ENCODE measurements at regions not wholly inside any gene's neighbourhood (a gene's known extent, or its start where the extent isn't known, plus 50 kb on each side); places are given as distances from the start of the nearest gene placed in this dataset.

- TF ChIP-seq YY1 (IDR thresholded peaks at IDR 0.05) (no peak), RXRA (IDR thresholded peaks at IDR 0.05) (no peak), FOXA1 (IDR thresholded peaks at IDR 0.05) (no peak), JUND (IDR thresholded peaks at IDR 0.05) (no peak), GABPA (IDR thresholded peaks at IDR 0.05 in 1 of 2, conservative IDR thresholded peaks at IDR 0.05 in 1 of 2) (no peak), HNF4A (conservative IDR thresholded peaks at IDR 0.05) (no peak), ATF3 (IDR thresholded peaks at IDR 0.05) (no peak), NR2F2 (IDR thresholded peaks at IDR 0.05) (no peak), MAX (IDR thresholded peaks at IDR 0.05) (no peak), RAD21 (IDR thresholded peaks at IDR 0.05) (no peak), SP1 (IDR thresholded peaks at IDR 0.05) (no peak), HNF4G (IDR thresholded peaks at IDR 0.05) (no peak), EGR1 (IDR thresholded peaks at IDR 0.05; ENCODE audit: low read depth in 2 of 2) (no peak)
- TF ChIP-seq, protein P1, sequence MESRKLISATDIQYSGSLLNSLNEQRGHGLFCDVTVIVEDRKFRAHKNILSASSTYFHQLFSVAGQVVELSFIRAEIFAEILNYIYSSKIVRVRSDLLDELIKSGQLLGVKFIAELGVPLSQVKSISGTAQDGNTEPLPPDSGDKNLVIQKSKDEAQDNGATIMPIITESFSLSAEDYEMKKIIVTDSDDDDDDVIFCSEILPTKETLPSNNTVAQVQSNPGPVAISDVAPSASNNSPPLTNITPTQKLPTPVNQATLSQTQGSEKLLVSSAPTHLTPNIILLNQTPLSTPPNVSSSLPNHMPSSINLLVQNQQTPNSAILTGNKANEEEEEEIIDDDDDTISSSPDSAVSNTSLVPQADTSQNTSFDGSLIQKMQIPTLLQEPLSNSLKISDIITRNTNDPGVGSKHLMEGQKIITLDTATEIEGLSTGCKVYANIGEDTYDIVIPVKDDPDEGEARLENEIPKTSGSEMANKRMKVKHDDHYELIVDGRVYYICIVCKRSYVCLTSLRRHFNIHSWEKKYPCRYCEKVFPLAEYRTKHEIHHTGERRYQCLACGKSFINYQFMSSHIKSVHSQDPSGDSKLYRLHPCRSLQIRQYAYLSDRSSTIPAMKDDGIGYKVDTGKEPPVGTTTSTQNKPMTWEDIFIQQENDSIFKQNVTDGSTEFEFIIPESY (IDR thresholded peaks at IDR 0.05), result no peak
- TF ChIP-seq, protein P2, sequence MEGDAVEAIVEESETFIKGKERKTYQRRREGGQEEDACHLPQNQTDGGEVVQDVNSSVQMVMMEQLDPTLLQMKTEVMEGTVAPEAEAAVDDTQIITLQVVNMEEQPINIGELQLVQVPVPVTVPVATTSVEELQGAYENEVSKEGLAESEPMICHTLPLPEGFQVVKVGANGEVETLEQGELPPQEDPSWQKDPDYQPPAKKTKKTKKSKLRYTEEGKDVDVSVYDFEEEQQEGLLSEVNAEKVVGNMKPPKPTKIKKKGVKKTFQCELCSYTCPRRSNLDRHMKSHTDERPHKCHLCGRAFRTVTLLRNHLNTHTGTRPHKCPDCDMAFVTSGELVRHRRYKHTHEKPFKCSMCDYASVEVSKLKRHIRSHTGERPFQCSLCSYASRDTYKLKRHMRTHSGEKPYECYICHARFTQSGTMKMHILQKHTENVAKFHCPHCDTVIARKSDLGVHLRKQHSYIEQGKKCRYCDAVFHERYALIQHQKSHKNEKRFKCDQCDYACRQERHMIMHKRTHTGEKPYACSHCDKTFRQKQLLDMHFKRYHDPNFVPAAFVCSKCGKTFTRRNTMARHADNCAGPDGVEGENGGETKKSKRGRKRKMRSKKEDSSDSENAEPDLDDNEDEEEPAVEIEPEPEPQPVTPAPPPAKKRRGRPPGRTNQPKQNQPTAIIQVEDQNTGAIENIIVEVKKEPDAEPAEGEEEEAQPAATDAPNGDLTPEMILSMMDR (IDR thresholded peaks at IDR 0.05; ENCODE audit: low read depth, low read length, missing input control), result no peak
- TF ChIP-seq, protein P3, sequence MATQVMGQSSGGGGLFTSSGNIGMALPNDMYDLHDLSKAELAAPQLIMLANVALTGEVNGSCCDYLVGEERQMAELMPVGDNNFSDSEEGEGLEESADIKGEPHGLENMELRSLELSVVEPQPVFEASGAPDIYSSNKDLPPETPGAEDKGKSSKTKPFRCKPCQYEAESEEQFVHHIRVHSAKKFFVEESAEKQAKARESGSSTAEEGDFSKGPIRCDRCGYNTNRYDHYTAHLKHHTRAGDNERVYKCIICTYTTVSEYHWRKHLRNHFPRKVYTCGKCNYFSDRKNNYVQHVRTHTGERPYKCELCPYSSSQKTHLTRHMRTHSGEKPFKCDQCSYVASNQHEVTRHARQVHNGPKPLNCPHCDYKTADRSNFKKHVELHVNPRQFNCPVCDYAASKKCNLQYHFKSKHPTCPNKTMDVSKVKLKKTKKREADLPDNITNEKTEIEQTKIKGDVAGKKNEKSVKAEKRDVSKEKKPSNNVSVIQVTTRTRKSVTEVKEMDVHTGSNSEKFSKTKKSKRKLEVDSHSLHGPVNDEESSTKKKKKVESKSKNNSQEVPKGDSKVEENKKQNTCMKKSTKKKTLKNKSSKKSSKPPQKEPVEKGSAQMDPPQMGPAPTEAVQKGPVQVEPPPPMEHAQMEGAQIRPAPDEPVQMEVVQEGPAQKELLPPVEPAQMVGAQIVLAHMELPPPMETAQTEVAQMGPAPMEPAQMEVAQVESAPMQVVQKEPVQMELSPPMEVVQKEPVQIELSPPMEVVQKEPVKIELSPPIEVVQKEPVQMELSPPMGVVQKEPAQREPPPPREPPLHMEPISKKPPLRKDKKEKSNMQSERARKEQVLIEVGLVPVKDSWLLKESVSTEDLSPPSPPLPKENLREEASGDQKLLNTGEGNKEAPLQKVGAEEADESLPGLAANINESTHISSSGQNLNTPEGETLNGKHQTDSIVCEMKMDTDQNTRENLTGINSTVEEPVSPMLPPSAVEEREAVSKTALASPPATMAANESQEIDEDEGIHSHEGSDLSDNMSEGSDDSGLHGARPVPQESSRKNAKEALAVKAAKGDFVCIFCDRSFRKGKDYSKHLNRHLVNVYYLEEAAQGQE (IDR thresholded peaks at IDR 0.05), result no peak
- no peaks in the 10 kb centered on the region for H3K9me3 ChIP-seq (ENCODE audit: control insufficient read depth in 4 of 4, low read length in 3 of 4)
- no peak overlapping the region for H3K27ac ChIP-seq (ENCODE audit: low read depth in 1 of 2, low read length in 2 of 2)
- no peak for DNase-seq (ENCODE audit: low spot score)
- H3K9ac ChIP-seq (ENCODE audit: low read depth in 1 of 2, low read length in 2 of 2), result no peak overlapping the region
- H3K4me3 ChIP-seq (ENCODE audit: low read depth in 1 of 3, low read length in 3 of 3), result no peak overlapping the region
- no peaks in the 10 kb centered on the region for H3K27me3 ChIP-seq (ENCODE audit: control insufficient read depth in 4 of 4, insufficient read depth in 4 of 4, low read length in 3 of 4)
- 86% methylated on average over 7 of the region's 7 CpGs for WGBS
- peaks cover 14 to 36% (median 30%) of the 10 kb centered on the region in 4 donors for H3K4me1 ChIP-seq (ENCODE audit: control insufficient read depth in 4 of 4, insufficient read depth in 4 of 4, low read length in 3 of 4)
- no peaks in the 10 kb centered on the region for H3K36me3 ChIP-seq (ENCODE audit: control insufficient read depth in 4 of 4, insufficient read depth in 3 of 4, low read depth in 1 of 4, low read length in 3 of 4)
These were observed 59.5 kb upstream of the ID2 start for GRCh38 chr2:8622199-8622911.
